B cell (primary cell): ENCODE measurements at regions not wholly inside any gene's neighbourhood (a gene's known extent, or its start where the extent isn't known, plus 50 kb on each side); places are given as distances from the start of the nearest gene placed in this dataset.

Source experiments
- ATAC-seq: fragments of 200-7000 bp; cut with Tn5 transposase; one replicate; pipeline ENCODE4 v1.10.0; 2021; ENCODE audit warnings: low read depth, mild to moderate bottlenecking, moderate number of reproducible peaks, moderate library complexity
- CTCF ChIA-PET: fragments of 350-600 bp; sonication (Branson Sonifier 250); formaldehyde crosslinking; loops from one replicate; lab custom pipeline; 2021; ENCODE audit warnings: antibody characterized with exemption, inconsistent platforms; lab: Charles Lee
- POLR2A ChIA-PET: fragments of 350-600 bp; sonication (Branson Sonifier 250); formaldehyde crosslinking; loops from one replicate; lab custom pipeline; 2021; ENCODE audit warnings: antibody characterized with exemption; lab: Charles Lee
- DNase-seq: peaks from one replicate; pipeline ENCODE4 v3.0.0; 2013
- H2AFZ ChIP-seq: 2 replicates; pipeline ENCODE4 v1.6.1; 2012; ENCODE audit warnings: mild to moderate bottlenecking, low read depth, low read length; ENCODE audit not compliant: insufficient read depth, poor library complexity, severe bottlenecking
- H3K27ac ChIP-seq, 2 donors: 1 replicate in 1 of 2; 2 replicates in 1 of 2; pipeline ENCODE4 v1.5.1; 2012 to 2013; ENCODE audit warnings: low read length in 2 of 2, mild to moderate bottlenecking in 2 of 2, moderate library complexity in 1 of 2
- H3K27me3 ChIP-seq, 4 experiments: fragments of 200-600 bp in 1 of 4; sonication (generic) in 1 of 4; replicated peaks in 1 of 4; 1 replicate in 2 of 4; 2 replicates in 2 of 4; pipeline versions ENCODE4 v1.6.1 to v1.7.0; 2013 to 2016; ENCODE audit warnings: low read length in 3 of 4, mild to moderate bottlenecking in 2 of 4, mixed read lengths in 1 of 4, moderate library complexity in 1 of 4; ENCODE audit not compliant: insufficient read depth in 4 of 4, control insufficient read depth in 3 of 4; ENCODE audit errors: control extremely low read depth in 1 of 4
- H3K36me3 ChIP-seq, 2 experiments: replicated peaks in 1 of 2; 1 replicate in 1 of 2; 2 replicates in 1 of 2; pipeline versions ENCODE4 v1.6.1 to v1.7.1; 2013; ENCODE audit warnings: low read length in 1 of 2; ENCODE audit not compliant: insufficient read depth in 2 of 2, control insufficient read depth in 1 of 2; ENCODE audit errors: control extremely low read depth in 1 of 2, extremely low read depth in 1 of 2
- H3K4me1 ChIP-seq, 2 donors: fragments of 200-600 bp in 1 of 2; sonication (generic) in 1 of 2; 1 replicate in 1 of 2; 2 replicates in 1 of 2; pipeline versions ENCODE4 v1.5.1 to v1.6.1; 2013 to 2017; ENCODE audit warnings: low read length in 2 of 2; ENCODE audit not compliant: control insufficient read depth in 2 of 2, insufficient read depth in 2 of 2
- H3K4me2 ChIP-seq: replicated peaks from 2 replicates; pipeline ENCODE3; 2012; ENCODE audit warnings: mild to moderate bottlenecking, low read depth, low read length; ENCODE audit not compliant: poor library complexity, severe bottlenecking
- H3K4me3 ChIP-seq, 5 experiments: fragments of 200-600 bp in 1 of 5; sonication (generic) in 1 of 5; 1 replicate in 3 of 5; 2 replicates in 2 of 5; pipeline versions ENCODE4 v1.5.1 to v1.7.0; 2011 to 2016; ENCODE audit warnings: low read length in 4 of 5, mild to moderate bottlenecking in 4 of 5, low read depth in 2 of 5, control low read depth in 1 of 5, moderate library complexity in 1 of 5; ENCODE audit not compliant: insufficient read depth in 1 of 5; ENCODE audit errors: control extremely low read depth in 1 of 5, extremely low read depth in 1 of 5
- H3K79me2 ChIP-seq: fragments of 200-600 bp; sonication (generic); one replicate; pipeline ENCODE4 v1.6.0; 2016; ENCODE audit warnings: low read length; ENCODE audit not compliant: control insufficient read depth, insufficient read depth
- H3K9ac ChIP-seq: fragments of 200-600 bp; sonication (generic); 2 replicates; pipeline ENCODE4 v1.6.1; 2017; ENCODE audit warnings: mild to moderate bottlenecking, low read length, moderate library complexity
- H3K9me3 ChIP-seq, 3 donors: one replicate each; pipeline versions ENCODE4 v1.6.1 to v1.7.1; 2013; ENCODE audit warnings: low read length in 2 of 3; ENCODE audit not compliant: control insufficient read depth in 2 of 3, insufficient read depth in 1 of 3; ENCODE audit errors: control extremely low read depth in 1 of 3
- H4K20me1 ChIP-seq: 2 replicates; pipeline ENCODE4 v1.6.0; 2012; ENCODE audit warnings: mild to moderate bottlenecking, low read length; ENCODE audit not compliant: insufficient read depth, control insufficient read depth, poor library complexity, severe bottlenecking
- H3K27ac Mint-ChIP-seq: one replicate; pipeline ENCODE4 v1.8.0; 2021; ENCODE audit warnings: mixed read lengths
- H3K27me3 Mint-ChIP-seq: one replicate; pipeline ENCODE4 v1.8.0; 2021; ENCODE audit warnings: mixed read lengths
- H3K4me1 Mint-ChIP-seq: one replicate; pipeline ENCODE4 v1.8.0; 2021; ENCODE audit warnings: mixed read lengths
- H3K4me3 Mint-ChIP-seq: one replicate; pipeline ENCODE4 v1.8.0; 2021; ENCODE audit warnings: mixed read lengths
- H3K9me3 Mint-ChIP-seq: one replicate; pipeline ENCODE4 v1.8.0; 2022; ENCODE audit warnings: mixed read lengths; ENCODE audit not compliant: insufficient read depth
- EZH2 ChIP-seq: IDR thresholded peaks from 2 replicates; pipeline ENCODE4 v1.6.1; 2012; ENCODE audit warnings: borderline replicate concordance, low read depth, mild to moderate bottlenecking, moderate library complexity, low read length; ENCODE audit not compliant: insufficient read depth, poor library complexity, severe bottlenecking
- WGBS: methylation state at CpG from one replicate; pipeline ENCODE4 v1.1.5; 2013; ENCODE audit warnings: missing lambda C conversion rate; ENCODE audit not compliant: insufficient coverage; 5-methylcytosine and 5-hydroxymethylcytosine counted together
- intact Hi-C: fragments of 100-400 bp; cut with micrococcal nuclease; formaldehyde crosslinking; loops from one replicate; pipeline ENCODE4 v1.10.0; 2022
- TF ChIP-seq, protein P1 (sequence below): fragments of 200-600 bp; IDR thresholded peaks from one replicate; pipeline ENCODE4 v1.8.0; 2022; ENCODE audit warnings: antibody characterized with exemption, mild to moderate bottlenecking

GRCh38 chr19:30877661-30878113 is 471.5 kb downstream of the TSHZ3 start:
- Histone ChIP-seq H2AFZ (no peak overlapping the region), H3K27ac (no peak overlapping the region), H3K27me3 (no peaks in the 10 kb centered on the region), H3K79me2 (no peaks in the 10 kb centered on the region), H3K9ac (no peak overlapping the region), H3K36me3 (no peaks in the 10 kb centered on the region), H4K20me1 (no peaks in the 10 kb centered on the region), H3K4me2 (no peak overlapping the region), H3K9me3 (peaks cover 0 to 17% (median 0%) of the 10 kb centered on the region in 3 donors), H3K4me3 (no peak overlapping the region), H3K4me1 (no peaks in the 10 kb centered on the region)
- POLR2A ChIA-PET: no interaction called here
- ATAC-seq (no peak), DNase-seq (no peak)
- intact Hi-C loops: no loop called here
- Mint-ChIP-seq H3K27me3 (no peaks in the 10 kb centered on the region), H3K9me3 (no peaks in the 10 kb centered on the region), H3K27ac (no peak overlapping the region), H3K4me1 (no peaks in the 10 kb centered on the region), H3K4me3 (no peak overlapping the region)
- no CpG with 5 or more reads among the region's 4 CpGs for WGBS
- TF ChIP-seq, protein P1, sequence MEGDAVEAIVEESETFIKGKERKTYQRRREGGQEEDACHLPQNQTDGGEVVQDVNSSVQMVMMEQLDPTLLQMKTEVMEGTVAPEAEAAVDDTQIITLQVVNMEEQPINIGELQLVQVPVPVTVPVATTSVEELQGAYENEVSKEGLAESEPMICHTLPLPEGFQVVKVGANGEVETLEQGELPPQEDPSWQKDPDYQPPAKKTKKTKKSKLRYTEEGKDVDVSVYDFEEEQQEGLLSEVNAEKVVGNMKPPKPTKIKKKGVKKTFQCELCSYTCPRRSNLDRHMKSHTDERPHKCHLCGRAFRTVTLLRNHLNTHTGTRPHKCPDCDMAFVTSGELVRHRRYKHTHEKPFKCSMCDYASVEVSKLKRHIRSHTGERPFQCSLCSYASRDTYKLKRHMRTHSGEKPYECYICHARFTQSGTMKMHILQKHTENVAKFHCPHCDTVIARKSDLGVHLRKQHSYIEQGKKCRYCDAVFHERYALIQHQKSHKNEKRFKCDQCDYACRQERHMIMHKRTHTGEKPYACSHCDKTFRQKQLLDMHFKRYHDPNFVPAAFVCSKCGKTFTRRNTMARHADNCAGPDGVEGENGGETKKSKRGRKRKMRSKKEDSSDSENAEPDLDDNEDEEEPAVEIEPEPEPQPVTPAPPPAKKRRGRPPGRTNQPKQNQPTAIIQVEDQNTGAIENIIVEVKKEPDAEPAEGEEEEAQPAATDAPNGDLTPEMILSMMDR: no peak
- no peak for TF ChIP-seq EZH2
- CTCF ChIA-PET: no interaction called here

GRCh38 chr19:30873691-30874090 is 475.5 kb downstream of the TSHZ3 start:
- H3K4me3 Mint-ChIP-seq: no peak overlapping the region
- DNase-seq: no peak

More at GRCh38 chr19:30873691-30874090, 475.5 kb downstream of the TSHZ3 start:
- Histone ChIP-seq H2AFZ (no peak overlapping the region), H3K9me3 (peaks cover 0 to 10% (median 0%) of the 10 kb centered on the region in 3 donors), H4K20me1 (no peaks in the 10 kb centered on the region), H3K27me3 (no peaks in the 10 kb centered on the region), H3K79me2 (no peaks in the 10 kb centered on the region), H3K27ac (no peak overlapping the region), H3K4me2 (no peak overlapping the region), H3K9ac (no peak overlapping the region), H3K36me3 (no peaks in the 10 kb centered on the region), H3K4me3 (no peak overlapping the region), H3K4me1 (no peaks in the 10 kb centered on the region)
- CTCF ChIA-PET: no interaction called here
- intact Hi-C loops: no loop called here
- no peak overlapping the region for H3K27ac Mint-ChIP-seq
- POLR2A ChIA-PET: no interaction called here
- H3K9me3 Mint-ChIP-seq: peaks cover 3% of the 10 kb centered on the region
- 8% methylated on average over 1 of the region's 1 CpG for WGBS
- TF ChIP-seq EZH2: no peak
- TF ChIP-seq, protein P1: no peak
- ATAC-seq: no peak
- no peaks in the 10 kb centered on the region for H3K4me1 Mint-ChIP-seq
- H3K27me3 Mint-ChIP-seq: no peaks in the 10 kb centered on the region
